CD4-positive, alpha-beta T cell treated with Interleukin-15 for 1 hour (primary cell): ENCODE measurements at regions not wholly inside any gene's neighbourhood (a gene's known extent, or its start where the extent isn't known, plus 50 kb on each side); places are given as distances from the start of the nearest gene placed in this dataset.

ENCODE experiments used
- DNase-seq: peaks from one replicate; pipeline ENCODE4 v3.0.0-alpha.2; 2020

DNA sequence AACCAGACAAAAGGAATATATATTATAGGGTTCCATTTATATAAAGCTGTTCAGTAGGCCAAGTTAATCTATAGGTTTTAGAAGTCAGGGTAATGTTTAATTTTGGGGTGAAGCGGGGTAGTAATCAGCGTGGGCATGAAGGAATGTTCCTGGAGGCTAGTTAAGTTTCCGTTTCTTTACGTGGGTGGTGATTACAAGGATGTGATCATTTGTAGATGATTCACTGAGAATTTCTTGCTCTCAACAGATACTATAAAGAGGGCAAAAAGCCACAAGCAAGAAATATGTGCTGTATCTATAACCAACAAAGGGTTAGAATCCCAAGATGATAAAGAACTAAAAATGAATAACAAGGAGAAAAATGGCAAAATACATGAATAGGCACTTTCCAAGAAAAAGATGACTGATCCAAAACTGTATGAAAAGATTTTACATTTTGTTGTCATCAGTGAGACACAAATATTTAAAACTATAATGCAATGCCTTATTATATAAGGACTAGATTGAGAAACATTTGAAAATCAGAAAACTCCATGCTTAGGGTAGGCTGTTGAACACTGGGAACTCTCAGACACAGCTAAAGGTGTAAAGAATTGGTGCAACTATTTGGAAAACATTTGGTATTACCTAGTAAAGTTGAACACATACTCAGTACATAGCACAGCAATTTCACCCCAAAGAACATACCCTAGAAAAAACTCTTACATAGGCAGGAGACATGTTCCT, 224.3 kb upstream of the S1PR3 start:
- DNase-seq = no peak

DNA sequence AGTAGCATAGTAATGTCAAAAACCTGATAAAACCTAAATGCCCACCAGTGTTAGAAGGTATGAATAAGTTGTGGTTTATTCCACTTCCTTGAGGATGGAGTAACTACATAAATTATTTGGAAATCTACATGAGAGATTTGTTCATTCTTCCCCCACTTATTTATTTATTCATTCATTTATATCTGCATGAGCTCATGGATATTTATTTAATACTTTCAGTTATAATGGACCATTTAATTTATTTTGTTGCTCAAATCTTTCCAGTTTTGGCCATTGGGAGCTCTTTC, 223.8 kb upstream of the S1PR3 start:
- no peak for DNase-seq

DNA sequence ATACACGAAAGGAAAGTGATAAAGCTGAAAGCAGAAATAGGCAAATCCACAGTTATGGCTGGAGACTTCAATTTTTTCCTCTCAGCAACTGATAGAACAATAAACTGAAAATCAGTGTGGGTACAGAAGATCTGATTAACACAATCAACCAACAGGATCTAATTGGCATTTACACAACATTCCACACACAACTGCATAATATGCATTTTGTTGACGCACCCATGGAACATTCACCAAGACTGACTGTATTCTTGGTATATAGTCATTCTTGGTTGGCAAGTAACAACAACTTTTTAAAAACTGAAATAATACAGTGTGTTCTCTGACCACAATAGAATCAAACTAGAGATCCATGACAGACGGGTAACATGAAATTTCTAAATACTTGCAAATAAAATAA, 218.7 kb upstream of the S1PR3 start:
- DNase-seq = no peak

DNA sequence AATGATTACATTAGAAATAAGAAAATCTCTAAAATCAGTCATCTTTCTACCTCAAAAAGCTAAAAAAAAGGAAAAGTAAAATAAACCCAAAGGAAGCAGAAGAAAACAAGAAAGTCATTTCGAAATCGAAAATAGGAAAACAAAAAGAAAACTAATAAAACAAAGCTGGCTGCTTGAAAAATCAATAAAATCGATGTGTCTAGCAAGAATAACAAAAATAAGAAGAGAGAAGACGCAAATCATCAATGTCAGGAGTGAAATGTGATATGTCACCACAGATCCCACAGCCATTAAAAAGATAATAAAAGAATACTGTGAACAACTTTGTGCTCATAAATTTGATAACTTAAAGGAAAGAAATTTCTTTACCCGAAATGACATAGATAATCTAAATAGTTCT, 218.1 kb upstream of the S1PR3 start:
- no peak for DNase-seq

DNA sequence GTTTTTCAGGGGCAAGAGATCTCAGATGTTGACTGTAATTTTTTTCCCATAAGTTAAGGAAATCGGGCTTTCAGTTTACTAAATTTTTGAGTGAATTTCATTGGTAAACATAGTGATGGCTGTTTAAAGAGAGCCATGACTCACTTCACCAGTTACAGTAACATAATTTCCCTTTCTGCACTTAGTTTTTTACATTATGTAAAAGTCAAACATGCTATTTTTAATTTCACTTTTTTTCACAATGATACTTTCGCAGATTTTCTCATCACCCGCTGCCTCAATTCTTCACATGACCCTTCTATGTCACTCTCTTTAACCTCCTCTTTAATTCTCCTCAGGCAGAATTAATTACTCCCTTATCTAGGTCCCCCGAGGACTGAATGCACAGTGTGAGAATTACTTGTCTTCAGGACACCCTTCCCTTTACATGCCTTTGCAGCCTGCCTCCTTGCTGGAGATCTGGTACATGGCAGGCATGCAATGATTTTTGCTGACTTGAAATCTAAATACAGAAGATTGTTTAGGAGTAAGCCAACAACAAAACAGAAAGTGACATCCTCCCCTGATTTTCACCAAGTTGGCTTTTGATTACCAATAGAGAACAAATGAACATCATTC, 217.5 kb upstream of the S1PR3 start:
- no peak for DNase-seq

DNA sequence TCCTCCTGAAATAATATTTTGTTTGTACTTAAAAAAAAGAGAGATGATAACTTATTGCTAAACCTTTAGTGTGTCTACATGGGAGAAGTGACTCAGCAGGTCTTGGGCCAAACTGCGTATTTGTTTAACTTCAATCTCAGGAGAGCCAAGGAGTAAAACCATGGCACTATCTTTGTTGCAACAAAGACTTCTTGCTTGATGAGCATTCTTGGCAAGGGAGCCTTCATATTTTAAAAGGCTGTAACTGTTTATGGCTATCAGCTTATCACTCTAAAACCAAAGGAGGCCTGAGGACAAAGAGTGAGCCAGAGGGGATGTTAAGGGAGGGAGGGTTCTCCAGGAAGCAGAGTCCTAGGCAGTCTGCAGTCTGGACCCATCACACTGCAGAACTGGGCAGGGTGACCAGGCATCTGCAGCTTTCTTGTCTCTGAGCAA, 216.2 kb upstream of the S1PR3 start:
- no peak for DNase-seq

DNA sequence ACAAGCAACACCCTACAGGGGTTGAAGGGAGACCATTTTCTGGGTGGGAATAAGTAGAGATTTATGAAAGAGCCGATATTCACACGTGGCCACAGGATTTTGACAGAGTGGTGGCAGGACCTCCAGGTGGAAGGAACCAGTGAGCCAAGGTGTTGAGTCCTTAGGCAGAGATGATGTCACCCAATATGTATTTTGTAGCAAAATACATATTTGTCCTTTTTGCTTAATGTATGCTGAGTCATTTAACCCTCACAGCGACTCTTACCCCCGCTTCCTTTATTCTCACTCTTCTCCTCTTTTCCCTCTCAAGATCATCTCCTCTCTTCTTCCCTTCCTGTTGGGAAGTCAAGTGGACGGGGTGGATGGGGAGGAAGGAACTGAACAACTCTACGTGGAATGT, 215.7 kb upstream of the S1PR3 start:
- no peak for DNase-seq

DNA sequence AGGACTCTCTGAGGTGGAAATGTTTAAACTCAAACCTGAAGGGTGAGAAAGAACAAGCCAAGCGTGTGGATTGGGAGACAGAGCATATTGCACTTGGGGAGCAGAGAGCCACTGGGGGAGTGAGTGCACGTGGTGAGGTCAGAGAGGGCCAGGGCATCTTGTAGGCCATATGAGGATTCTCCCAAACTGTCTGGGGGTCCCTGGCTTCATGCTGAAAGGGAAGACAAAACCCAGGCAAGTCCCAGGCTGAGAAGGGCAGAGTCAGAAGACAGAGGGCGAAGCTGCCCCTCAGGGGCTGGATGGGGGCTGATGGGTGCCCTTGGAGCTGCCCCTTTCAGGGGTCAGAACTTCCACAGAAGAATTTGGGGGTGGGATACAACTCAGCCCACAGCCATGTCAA, 215.3 kb upstream of the S1PR3 start:
- no peak for DNase-seq

DNA sequence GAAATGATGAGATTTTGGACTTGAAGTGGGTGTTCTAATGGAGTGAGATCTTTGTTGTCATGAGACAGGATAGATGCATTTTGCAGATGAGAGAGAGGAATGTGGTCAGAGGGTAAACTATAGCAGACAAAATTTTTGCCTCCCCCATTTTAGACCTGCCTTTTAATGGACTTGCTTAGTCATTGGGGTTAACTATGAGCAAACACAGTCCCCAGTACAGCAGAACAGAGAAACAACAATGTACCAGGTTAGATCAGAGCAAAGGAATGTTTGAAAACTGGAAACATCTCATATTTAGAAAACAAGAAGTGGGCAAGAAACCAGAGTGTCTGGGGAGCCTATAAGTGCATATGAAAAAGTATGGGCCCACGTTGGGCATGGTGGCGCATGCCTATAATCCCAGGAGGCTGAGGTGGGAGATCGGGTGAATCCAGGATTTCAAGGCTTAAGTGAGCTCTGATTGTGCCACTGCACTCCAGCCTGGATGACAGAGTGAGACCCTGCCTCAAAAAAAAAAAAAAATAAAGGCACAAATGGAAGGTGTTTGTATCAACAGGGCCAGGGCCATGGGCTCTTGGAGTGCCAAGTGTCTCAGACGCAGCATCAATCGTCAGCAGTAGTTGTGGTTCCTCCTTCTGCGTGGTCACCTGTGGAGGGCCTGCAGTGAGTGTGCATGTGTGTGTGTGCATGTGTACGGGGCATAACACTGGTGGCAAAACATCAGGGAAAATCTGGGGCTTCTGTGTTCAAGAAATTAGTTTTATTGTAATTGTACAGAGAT, 214.4 kb upstream of the S1PR3 start:
- no peak for DNase-seq

DNA sequence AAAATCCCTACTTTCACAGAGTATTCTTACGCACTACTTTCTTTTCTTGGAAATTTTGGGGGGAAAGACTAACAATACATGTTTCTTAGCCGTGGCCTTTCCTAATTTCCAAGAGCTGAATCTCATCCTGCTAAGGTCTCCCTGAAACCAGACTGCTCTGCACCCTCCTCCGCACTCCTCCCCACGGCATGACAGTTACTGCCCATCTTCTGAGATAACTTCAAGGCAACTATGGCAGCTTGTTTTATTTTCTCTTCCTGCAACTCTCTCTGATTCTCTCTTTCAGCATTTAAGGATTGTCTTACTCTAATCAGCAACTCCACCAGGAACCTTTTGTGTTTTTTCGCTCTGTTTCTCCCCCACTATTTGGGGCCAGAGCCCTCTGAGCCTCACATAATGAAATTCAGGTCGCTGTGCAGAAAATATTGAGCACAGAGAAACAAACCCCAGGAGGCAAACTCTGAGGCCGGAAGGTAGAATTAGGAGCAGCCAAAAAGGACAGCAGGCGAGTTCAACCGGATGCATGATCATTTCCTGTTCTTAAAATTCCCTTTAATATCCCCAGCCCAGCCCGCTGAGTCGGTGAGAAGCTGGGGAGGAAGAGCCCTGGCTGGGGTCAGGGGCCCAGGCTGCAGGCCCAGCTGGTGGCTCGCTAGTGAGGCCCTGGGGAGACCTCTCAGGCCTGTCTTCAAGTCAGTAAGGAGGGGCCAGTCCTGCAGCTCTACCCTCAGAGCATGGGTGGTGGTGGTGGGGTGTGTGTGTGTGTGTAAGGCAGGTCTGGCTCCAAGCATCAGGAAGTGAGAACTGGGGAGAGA, 213.6 kb upstream of the S1PR3 start:
- DNase-seq = no peak

DNA sequence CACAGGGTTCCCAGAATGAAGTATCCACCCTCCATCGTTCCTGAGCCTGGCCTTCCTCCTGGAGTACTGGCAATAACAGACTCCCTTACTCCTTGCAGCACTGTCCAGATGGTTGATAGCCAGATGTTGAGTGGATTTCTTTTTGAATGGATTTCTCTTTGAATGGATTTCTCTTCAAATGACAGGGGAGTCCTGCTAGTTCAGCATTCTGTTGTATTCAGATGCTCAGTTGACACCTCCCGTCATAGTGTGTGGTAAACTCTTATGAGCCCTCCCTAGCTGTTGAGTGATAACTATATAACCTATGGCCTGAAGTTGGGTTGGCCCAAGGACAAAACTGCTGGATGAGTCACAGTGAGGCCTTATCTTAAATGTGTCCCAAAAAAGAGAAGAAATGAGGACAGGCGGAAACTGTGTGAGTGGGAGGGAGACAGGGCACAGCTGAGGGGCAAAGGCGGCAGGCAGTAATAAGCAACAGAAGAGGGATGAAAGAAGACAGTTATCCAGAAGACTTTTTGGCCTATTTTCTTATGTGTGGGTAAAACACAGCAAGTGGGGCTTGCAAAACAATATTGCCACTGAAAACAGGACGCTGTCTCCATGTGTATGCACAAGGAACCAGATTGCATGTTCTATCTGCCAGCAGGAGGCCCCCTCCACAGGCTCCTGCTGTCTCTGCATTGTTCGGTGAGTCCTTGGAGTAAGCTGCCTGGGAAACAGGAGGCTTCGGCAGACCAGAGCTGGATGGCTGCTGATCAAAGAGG, 209.5 kb upstream of the S1PR3 start:
- DNase-seq = no peak

DNA sequence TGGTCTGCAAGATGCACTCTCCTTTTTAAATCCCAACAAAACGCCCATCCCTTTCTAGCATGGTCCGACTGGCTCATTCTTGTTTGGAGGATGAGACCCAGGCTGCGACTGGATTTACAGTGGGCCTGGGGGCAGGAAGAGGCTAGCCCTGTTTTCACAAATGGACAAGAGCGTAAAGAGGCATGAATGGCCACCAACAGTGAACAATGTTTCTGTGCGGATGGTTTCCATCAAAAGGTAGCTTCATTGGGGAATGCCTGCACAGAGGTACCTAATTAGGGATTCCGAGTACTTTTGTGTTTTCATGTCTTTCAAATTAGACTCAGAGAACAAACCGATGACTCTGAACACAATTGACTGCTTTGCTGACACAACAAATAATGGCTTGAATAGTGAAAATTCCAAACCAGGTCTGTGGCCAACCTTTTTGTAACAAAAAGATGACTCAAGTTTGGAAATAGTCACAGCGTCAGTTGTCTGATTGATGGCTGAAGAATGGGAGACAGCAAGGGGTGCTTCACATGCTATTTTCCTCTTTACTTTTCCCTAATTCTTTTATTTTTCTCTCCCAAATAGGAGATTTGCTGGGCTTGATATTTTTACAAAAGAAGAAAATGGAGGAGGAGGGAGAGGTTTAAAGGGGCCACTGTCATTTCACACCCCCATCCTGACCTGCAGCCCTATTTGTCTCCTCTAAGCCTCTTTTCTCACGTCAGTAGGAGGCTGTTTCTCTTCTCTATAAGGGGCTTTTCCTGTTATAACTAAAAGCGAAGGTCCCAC, 208.1 kb upstream of the S1PR3 start:
- no peak for DNase-seq

DNA sequence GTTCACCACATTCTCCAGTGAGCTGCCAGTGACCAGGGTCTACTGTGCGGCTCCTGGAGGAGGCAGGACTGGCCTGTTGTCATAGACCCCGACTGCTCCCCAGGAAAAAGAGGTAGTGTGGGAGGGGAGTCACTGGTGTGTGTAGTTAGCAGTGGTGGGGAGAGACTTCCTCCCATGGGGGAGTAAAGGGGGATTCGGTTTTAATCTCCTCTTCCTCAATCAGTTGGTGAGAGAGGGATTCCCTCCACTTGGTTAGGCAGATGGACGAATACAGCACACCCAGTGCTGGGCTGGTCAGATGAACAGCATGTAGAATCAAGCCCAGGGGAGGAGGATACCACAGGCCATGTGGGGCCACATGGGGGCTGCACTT, 207.6 kb upstream of the S1PR3 start:
- no peak for DNase-seq

DNA sequence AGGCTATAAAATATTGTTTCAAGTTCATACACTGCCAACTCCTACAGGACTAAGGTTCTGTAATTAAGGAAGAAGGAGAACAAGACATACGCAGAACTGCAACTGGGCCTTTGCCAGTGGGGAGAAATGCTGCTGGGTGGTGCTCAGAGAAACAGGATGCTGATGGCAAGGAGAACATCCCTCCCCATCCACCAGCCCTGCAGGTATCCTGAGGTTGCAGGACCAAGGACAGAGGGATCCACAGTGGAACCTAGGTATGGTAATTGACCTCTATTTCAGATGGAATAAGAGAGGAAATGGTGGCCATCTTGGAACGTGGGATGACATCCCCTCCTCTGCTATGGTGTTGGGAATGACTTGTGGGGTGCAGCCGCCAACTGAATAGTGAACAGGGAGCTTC, 206.3 kb upstream of the S1PR3 start:
- no peak for DNase-seq

DNA sequence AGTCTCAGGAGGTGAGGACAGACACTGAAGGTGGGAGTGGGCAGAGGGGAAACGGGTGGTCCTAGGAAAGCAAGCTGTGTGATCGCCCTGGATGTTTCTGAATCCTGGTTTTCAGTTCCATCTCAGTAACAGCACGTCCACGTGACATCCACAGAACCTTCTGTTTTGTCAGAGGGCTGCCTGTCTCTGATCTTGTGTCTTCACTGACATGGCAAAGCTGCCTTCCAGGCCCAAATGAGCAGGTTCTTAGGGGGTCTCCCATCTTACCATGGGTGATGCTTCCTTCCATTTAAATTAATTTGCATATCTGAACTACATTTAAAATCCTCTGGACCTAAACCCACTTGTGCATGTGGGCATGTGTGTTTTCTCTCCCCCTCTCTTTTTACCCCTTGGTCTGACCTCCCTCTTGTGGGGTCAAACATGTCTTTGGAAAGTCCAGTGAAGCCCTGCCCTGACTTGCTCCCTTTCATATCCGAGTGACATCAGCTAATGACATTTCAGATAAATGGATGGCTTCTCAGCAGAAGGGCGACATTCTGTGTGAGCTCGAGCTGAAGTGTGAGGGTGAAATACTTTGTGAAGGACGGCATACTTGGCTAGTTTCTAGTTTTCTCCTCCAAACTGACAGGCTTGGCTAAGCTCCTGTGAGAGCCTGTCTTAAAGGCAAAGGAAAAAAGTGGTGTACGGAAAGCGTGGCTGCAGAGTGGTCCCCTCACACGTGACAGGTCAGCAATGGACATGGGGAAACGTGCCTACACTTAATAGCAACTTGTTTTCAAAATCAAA, 204.8 kb upstream of the S1PR3 start:
- DNase-seq = no peak

DNA sequence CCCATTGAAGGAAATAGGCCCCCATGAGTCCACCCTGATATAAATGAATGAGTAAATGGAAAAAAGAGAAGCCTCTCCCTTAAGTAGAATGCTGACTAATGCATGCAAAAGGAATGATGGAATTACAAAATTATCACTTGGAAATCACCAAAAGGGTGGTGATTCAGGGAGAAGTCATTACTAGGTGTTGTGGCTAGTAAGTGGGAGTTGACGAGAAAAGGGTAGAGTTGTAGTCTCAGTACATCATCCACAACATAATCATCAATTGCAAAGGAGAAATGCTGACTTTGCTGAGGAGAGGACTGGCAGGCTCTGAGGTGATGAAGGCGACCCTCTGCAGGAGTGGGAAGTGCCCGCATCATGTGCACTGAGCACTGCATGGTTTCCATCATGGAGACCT, 201.5 kb upstream of the S1PR3 start:
- DNase-seq = no peak

DNA sequence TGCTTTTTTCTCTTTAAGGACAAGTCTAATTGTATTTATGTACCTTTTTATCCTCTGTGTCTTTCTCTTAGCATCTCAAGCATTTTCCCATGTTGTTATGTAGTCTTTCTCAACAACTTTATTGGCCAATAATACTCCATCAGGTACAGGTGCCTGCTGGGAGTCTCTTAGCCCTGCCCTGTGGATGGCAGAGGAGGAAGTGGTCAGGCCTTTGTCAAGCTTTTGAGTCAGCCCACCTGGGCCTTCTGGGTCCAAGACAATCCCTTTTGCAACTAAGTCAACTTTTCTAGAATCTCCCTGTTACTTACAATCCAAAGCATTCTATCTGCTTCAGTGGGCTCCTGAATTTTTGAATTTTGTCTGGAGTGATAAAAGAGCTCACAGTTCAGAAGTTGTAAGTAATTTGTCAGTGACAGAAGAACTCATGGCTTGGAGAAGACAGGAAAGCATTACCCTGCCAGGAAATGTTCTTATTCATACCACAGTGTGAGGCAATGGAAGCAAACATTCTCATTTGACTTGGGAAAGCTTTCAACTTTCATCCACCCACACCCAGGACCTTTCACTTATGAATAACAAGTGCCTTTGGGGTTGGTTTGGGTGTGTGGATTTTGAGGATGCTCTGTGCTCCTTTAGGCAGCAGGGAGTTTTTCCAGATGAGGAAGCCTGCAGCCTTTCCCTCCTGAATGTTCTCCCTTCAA, 200.0 kb upstream of the S1PR3 start:
- no peak for DNase-seq

DNA sequence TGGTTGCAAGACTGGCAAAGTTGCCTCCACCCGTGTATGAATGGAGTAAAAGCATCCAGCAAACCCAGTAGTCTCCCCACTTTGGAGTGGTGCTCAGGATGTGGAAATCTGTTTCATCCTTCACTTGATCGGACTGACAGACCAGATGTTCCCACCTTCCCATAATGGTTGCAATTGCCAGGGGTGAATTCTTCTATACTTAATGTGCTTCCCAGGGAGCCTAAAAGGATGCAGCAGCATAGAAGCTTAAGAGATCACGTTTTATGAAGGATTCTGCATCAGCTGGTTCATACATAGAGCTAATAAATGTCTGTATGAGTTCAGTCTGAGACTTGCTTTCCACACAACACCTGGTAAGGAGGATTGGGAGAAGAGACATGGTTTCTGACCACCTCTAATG, 198.8 kb upstream of the S1PR3 start:
- no peak for DNase-seq

DNA sequence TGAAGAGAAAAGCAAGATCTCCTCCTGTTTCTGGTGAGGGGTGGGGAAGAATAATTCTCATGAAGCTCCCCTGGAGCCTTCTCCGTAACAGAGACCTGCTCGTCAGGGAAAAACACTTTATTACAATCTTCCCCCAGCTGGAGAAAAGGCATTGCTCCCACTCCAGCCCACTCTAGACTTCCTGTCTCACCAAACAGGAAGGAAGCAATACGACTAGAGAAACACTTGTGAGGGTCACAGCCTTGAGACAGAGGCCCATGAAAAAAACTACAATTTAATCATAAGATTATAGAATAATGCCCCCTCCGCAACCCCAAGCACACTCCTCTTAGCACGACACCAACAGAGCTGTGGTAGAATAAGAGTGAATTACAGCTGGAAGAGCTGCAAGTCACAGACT, 197.2 kb upstream of the S1PR3 start:
- no peak for DNase-seq

DNA sequence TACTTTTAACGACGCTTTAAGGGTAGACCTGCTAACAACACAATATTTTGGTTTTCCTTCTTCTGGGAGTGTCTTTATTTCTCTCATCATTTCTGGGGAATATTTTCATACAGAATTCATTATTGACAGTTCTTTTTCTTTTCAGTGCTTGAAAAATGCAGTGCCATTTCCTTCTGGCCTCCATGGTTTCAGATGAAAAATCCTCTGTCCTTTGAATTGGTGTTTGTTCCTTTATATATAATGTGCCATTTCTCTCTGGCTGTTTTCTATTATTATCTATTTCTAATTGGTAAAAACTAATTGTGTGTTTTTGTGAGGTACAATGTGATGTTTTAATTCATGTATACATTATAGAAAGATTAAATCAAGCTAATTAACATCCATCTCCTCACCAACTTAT, 194.3 kb upstream of the S1PR3 start:
- no peak for DNase-seq

DNA sequence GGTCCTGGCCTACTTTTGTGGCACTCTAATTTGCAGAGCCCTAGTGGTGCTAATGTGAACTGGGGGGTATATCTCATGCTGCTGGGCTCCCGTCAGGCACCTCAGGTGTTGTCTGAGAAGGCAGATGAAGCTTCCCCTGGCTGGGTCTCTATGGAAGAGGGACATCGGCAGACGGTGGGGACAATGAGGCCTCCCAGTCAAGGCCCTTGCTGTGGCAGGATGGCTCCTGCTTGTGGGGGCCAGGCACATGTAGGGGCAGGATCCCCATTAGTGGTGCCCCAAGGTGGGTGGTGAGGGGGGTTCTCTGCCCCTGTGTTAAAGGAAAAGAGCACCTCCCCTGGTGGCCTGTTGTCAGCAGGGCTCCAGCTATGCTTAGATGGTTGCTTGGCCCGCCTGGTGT, 192.8 kb upstream of the S1PR3 start:
- DNase-seq = no peak
